Common myeloid progenitor, CD34-positive (primary cell): ENCODE measurements at regions not wholly inside any gene's neighbourhood (a gene's known extent, or its start where the extent isn't known, plus 50 kb on each side); places are given as distances from the start of the nearest gene placed in this dataset.
"Not testable (repeated sequence)": the region's sequence is repeated elsewhere in the genome, so short reads cannot be mapped to it uniquely, and the experiment has no call there.

ENCODE experiments used
- CTCF ChIA-PET: fragments of 350-600 bp; sonication (Branson Sonifier 250); formaldehyde crosslinking; loops from one replicate; lab custom pipeline; 2021; ENCODE audit warnings: antibody characterized with exemption; lab: Charles Lee
- POLR2A ChIA-PET: fragments of 350-600 bp; sonication (Branson Sonifier 250); formaldehyde crosslinking; loops from one replicate; lab custom pipeline; 2021; ENCODE audit warnings: antibody characterized with exemption; lab: Charles Lee
- DNase-seq, 3 donors: peaks; one replicate each; pipeline versions ENCODE4 v3.0.0 to v3.0.0-alpha.2; 2013
- H3K27ac ChIP-seq, 2 experiments: 1 replicate in 1 of 2; 2 replicates in 1 of 2; pipeline ENCODE4 v1.7.0; 2013; ENCODE audit warnings: inconsistent platforms in 2 of 2, low read length in 2 of 2, mild to moderate bottlenecking in 2 of 2, low read depth in 1 of 2, moderate library complexity in 1 of 2; ENCODE audit not compliant: severe bottlenecking in 2 of 2, insufficient read depth in 1 of 2, poor library complexity in 1 of 2
- H3K27me3 ChIP-seq, 5 experiments: replicated peaks in 2 of 5; 1 replicate in 3 of 5; 2 replicates in 2 of 5; pipeline versions ENCODE4 v1.6.1 to v1.7.0; 2013; ENCODE audit warnings: low read length in 4 of 5, mild to moderate bottlenecking in 2 of 5, moderate library complexity in 2 of 5, inconsistent platforms in 1 of 5; ENCODE audit not compliant: insufficient read depth in 5 of 5, control insufficient read depth in 4 of 5
- H3K36me3 ChIP-seq, 4 experiments: 1 replicate in 2 of 4; 2 replicates in 2 of 4; pipeline versions ENCODE4 v1.6.1 to v1.7.0; 2013; ENCODE audit warnings: low read length in 3 of 4, control low read depth in 1 of 4, mild to moderate bottlenecking in 1 of 4; ENCODE audit not compliant: control insufficient read depth in 4 of 4, insufficient read depth in 4 of 4
- H3K4me1 ChIP-seq, 4 experiments: 1 replicate in 3 of 4; 2 replicates in 1 of 4; pipeline versions ENCODE4 v1.6.1 to v1.7.1; 2013; ENCODE audit warnings: low read length in 3 of 4, mild to moderate bottlenecking in 3 of 4, control low read depth in 1 of 4, inconsistent platforms in 1 of 4, moderate library complexity in 1 of 4; ENCODE audit not compliant: control insufficient read depth in 4 of 4, insufficient read depth in 4 of 4; ENCODE audit errors: control extremely low read depth in 1 of 4
- H3K4me3 ChIP-seq, 7 experiments: 1 replicate in 4 of 7; 2 replicates in 3 of 7; pipeline versions ENCODE4 v1.5.1 to v1.7.0; 2013; ENCODE audit warnings: mild to moderate bottlenecking in 7 of 7, low read length in 6 of 7, moderate library complexity in 6 of 7, inconsistent platforms in 2 of 7, low read depth in 2 of 7, control low read depth in 1 of 7; ENCODE audit not compliant: insufficient read depth in 4 of 7, control insufficient read depth in 1 of 7; ENCODE audit errors: extremely low read depth in 1 of 7
- H3K9me3 ChIP-seq, 5 experiments: 1 replicate in 4 of 5; 2 replicates in 1 of 5; pipeline versions ENCODE4 v1.6.1 to v1.7.1; 2013; ENCODE audit warnings: low read length in 4 of 5, mild to moderate bottlenecking in 2 of 5, inconsistent platforms in 1 of 5, low read depth in 1 of 5, moderate library complexity in 1 of 5; ENCODE audit not compliant: control insufficient read depth in 4 of 5, insufficient read depth in 2 of 5; ENCODE audit errors: control extremely low read depth in 1 of 5
- WGBS: methylation state at CpG from one replicate; pipeline ENCODE4 v1.1.5; 2013; ENCODE audit not compliant: insufficient coverage; 5-methylcytosine and 5-hydroxymethylcytosine counted together

- Histone ChIP-seq H3K36me3 (no peaks in the 10 kb centered on the region), H3K4me1 (no peaks in the 10 kb centered on the region), H3K27ac (no peak overlapping the region), H3K27me3 (no peaks in the 10 kb centered on the region), H3K9me3 (no peaks in the 10 kb centered on the region), H3K4me3 (no peak overlapping the region)
- POLR2A ChIA-PET: no interaction called here
- WGBS: no CpG with 5 or more reads among the region's 1 CpG
- DNase-seq: no peak
- CTCF ChIA-PET: no interaction called here
Measured at GRCh38 chr13:50249144-50249521, 233.9 kb downstream of the KCNRG start.

- POLR2A ChIA-PET: no interaction called here
- 91% methylated on average over 3 of the region's 7 CpGs for WGBS
Measured at GRCh38 chr13:50250401-50250800, 235.2 kb downstream of the KCNRG start.

DNA sequence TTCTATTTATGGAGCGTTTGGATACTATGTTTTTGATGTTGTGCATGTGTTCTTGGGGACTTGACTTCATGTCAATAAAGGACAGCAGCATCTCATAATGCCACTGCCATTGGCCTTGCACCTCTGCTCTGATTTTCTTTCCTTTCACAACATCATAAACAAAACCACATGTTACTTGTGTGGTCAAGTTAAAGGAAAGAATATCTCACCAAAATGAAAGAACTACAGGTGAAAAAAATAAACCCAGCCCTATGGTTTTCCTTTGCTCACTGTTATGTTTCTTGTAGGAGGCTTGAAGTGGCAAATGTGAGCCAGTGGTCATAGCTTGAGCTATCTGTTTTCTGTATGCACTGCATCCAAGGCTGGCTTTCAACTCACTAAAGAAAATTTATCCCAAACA lies 240.4 kb downstream of the KCNRG start:
- no peaks in the 10 kb centered on the region for H3K4me1 ChIP-seq
- H3K4me3 ChIP-seq: no peak overlapping the region
- no peak overlapping the region for H3K27ac ChIP-seq
- WGBS: no CpG with 5 or more reads among the region's 1 CpG
- CTCF ChIA-PET: no interaction called here
- POLR2A ChIA-PET: no interaction called here
- H3K36me3 ChIP-seq: no peaks in the 10 kb centered on the region
- no peaks in the 10 kb centered on the region for H3K27me3 ChIP-seq
- DNase-seq: no peak
- no peaks in the 10 kb centered on the region for H3K9me3 ChIP-seq

More at GRCh38 chr13:50250401-50250800, 235.2 kb downstream of the KCNRG start:
- H3K36me3 ChIP-seq: no peaks in the 10 kb centered on the region
- H3K27ac ChIP-seq: no peak overlapping the region
- no peaks in the 10 kb centered on the region for H3K9me3 ChIP-seq
- H3K27me3 ChIP-seq: no peaks in the 10 kb centered on the region
- CTCF ChIA-PET: no interaction called here
- H3K4me1 ChIP-seq: no peaks in the 10 kb centered on the region
- H3K4me3 ChIP-seq: no peak overlapping the region
- no peak for DNase-seq

GRCh38 chr13:50256536-50257321 lies 241.5 kb downstream of the KCNRG start:
- H3K36me3 ChIP-seq, POLR2A ChIA-PET, H3K4me3 ChIP-seq, H3K27me3 ChIP-seq, H3K9me3 ChIP-seq, DNase-seq, CTCF ChIA-PET, H3K27ac ChIP-seq, H3K4me1 ChIP-seq: not testable (repeated sequence)
- 100% methylated on average over 1 of the region's 6 CpGs for WGBS

- ChIA-PET CTCF (no interaction called here), POLR2A (no interaction called here)
- Histone ChIP-seq H3K9me3 (no peaks in the 10 kb centered on the region), H3K4me3 (no peak overlapping the region), H3K36me3 (no peaks in the 10 kb centered on the region), H3K27ac (no peak overlapping the region), H3K4me1 (no peaks in the 10 kb centered on the region), H3K27me3 (no peaks in the 10 kb centered on the region)
- 92% methylated on average over 3 of the region's 3 CpGs for WGBS
- no peak for DNase-seq
Measured at GRCh38 chr13:50257646-50258045, 242.4 kb downstream of the KCNRG start.

- no peak overlapping the region for H3K4me3 ChIP-seq
- ChIA-PET CTCF (interaction anchor here (1.1 kb wide), 1 partner anchor 9 kb away, joined by 4 read pairs; no protein-coding TSS in a partner anchor), POLR2A (no interaction called here)
- peaks cover 0 to under 1% (median 0%) of the 10 kb centered on the region in 4 experiments for H3K4me1 ChIP-seq
- H3K9me3 ChIP-seq: no peaks in the 10 kb centered on the region
- no peak overlapping the region for H3K27ac ChIP-seq
- 76% methylated on average over 5 of the region's 6 CpGs for WGBS
- H3K27me3 ChIP-seq: no peaks in the 10 kb centered on the region
- H3K36me3 ChIP-seq: no peaks in the 10 kb centered on the region
- peak in 1 of 3 donors; percentile 10 for DNase-seq
Measured at GRCh38 chr13:50261130-50261901, 246.1 kb downstream of the KCNRG start.

GRCh38 chr13:50267066-50267465 lies 251.8 kb downstream of the KCNRG start:
- POLR2A ChIA-PET: interaction anchor here (1.0 kb wide), 1 partner anchor 288 kb away, joined by 3 read pairs; no protein-coding TSS in a partner anchor
- peaks cover 4 to 13% (median 9%) of the 10 kb centered on the region in 4 experiments for H3K4me1 ChIP-seq
- H3K27me3 ChIP-seq: no peaks in the 10 kb centered on the region
- no peak overlapping the region for H3K4me3 ChIP-seq
- H3K27ac ChIP-seq: no peak overlapping the region
- H3K9me3 ChIP-seq: peaks cover 0 to 2% (median 0%) of the 10 kb centered on the region in 5 experiments
- CTCF ChIA-PET: no interaction called here
- WGBS: 88% methylated on average over 3 of the region's 5 CpGs
- no peaks in the 10 kb centered on the region for H3K36me3 ChIP-seq
- DNase-seq: peak in 1 of 3 donors; percentile 22
